Prostate gland (tissue), 2 donors: ENCODE measurements at regions not wholly inside any gene's neighbourhood (a gene's known extent, or its start where the extent isn't known, plus 50 kb on each side); places are given as distances from the start of the nearest gene placed in this dataset.

ENCODE experiments used
- DNase-seq: peaks from one replicate; pipeline ENCODE4 v3.0.0-alpha.2; 2019; ENCODE audit warnings: low spot score
- H3K27ac ChIP-seq, 2 donors: fragments of 200-600 bp; sonication (generic); 2 replicates each; pipeline ENCODE4 v1.5.1; 2017 to 2019
- H3K27me3 ChIP-seq: fragments of 200-600 bp; sonication (generic); replicated peaks from 2 replicates; pipeline ENCODE4 v1.5.1; 2019; ENCODE audit not compliant: insufficient read depth
- H3K36me3 ChIP-seq, 2 donors: fragments of 200-600 bp; sonication (generic); 1 replicate in 1 of 2; 2 replicates in 1 of 2; pipeline versions ENCODE4 v1.5.1 to v1.8.1; 2017 to 2019
- H3K4me1 ChIP-seq: fragments of 200-600 bp; sonication (generic); replicated peaks from 2 replicates; pipeline ENCODE4 v1.5.1; 2019
- H3K4me3 ChIP-seq, 2 donors: fragments of 200-600 bp; sonication (generic); 2 replicates each; pipeline ENCODE4 v1.5.1; 2017 to 2019
- H3K9me3 ChIP-seq: fragments of 200-600 bp; sonication (generic); 2 replicates; pipeline ENCODE4 v1.5.1; 2017
- CTCF ChIP-seq, 4 experiments: fragments of 200-600 bp in 2 of 4; fragments of 450-650 bp in 2 of 4; sonication (generic) in 2 of 4; IDR thresholded peaks; 1 replicate in 3 of 4; 2 replicates in 1 of 4; pipeline ENCODE4 v1.5.1; 2016 to 2019; ENCODE audit warnings: antibody characterized with exemption in 4 of 4, mild to moderate bottlenecking in 2 of 4, moderate library complexity in 2 of 4
- POLR2A ChIP-seq: fragments of 450-650 bp; IDR thresholded peaks from one replicate; pipeline ENCODE4 v1.6.1; 2016; ENCODE audit warnings: antibody characterized with exemption, mild to moderate bottlenecking
- POLR2AphosphoS5 ChIP-seq: sonication (generic); formaldehyde crosslinking; IDR thresholded peaks from one replicate; pipeline ENCODE4 v1.6.1; 2017; ENCODE audit warnings: antibody characterized with exemption
- WGBS: methylation state at CpG from one replicate; pipeline ENCODE4 v1.1.5; 2018; 5-methylcytosine and 5-hydroxymethylcytosine counted together
- intact Hi-C: fragments of 100-400 bp; cut with DNase I; formaldehyde crosslinking; loops from one replicate; pipeline ENCODE4 v1.14.2; 2022

- no peaks in the 10 kb centered on the region for H3K27me3 ChIP-seq
- no peak overlapping the region for H3K4me3 ChIP-seq
- intact Hi-C loops: no loop called here
- H3K4me1 ChIP-seq: no peaks in the 10 kb centered on the region
- H3K9me3 ChIP-seq: no peaks in the 10 kb centered on the region
- TF ChIP-seq CTCF (IDR thresholded peaks at IDR 0.05) (no peak), POLR2AphosphoS5 (no peak), POLR2A (no peak)
- WGBS: 79% methylated on average over 1 of the region's 1 CpG
- no peak for DNase-seq
- H3K36me3 ChIP-seq: no peaks in the 10 kb centered on the region
- H3K27ac ChIP-seq: no peak overlapping the region
Observed at GRCh38 chr2:194323740-194324139, 1333.3 kb upstream of the SLC39A10 start.

GRCh38 chr2:194320520-194320919 lies 1336.5 kb upstream of the SLC39A10 start:
- no peak for TF ChIP-seq CTCF (IDR thresholded peaks at IDR 0.05)
- no peak overlapping the region for H3K27ac ChIP-seq
- no peak overlapping the region for H3K4me3 ChIP-seq
- no peaks in the 10 kb centered on the region for H3K9me3 ChIP-seq
- H3K27me3 ChIP-seq: no peaks in the 10 kb centered on the region
- WGBS: 75% methylated on average over 2 of the region's 2 CpGs
- no peak for DNase-seq
- H3K4me1 ChIP-seq: no peaks in the 10 kb centered on the region
- intact Hi-C loops: no loop called here
- no peaks in the 10 kb centered on the region for H3K36me3 ChIP-seq

GRCh38 chr2:194319222-194319992 lies 1337.6 kb upstream of the SLC39A10 start:
- TF ChIP-seq POLR2A (no peak), CTCF (IDR thresholded peaks at IDR 0.05) (no peak), POLR2AphosphoS5 (no peak)

GRCh38 chr2:194314042-194314441 lies 1343.0 kb upstream of the SLC39A10 start:
- intact Hi-C loops: no loop called here
- Histone ChIP-seq H3K27me3 (no peaks in the 10 kb centered on the region), H3K27ac (no peak overlapping the region), H3K4me3 (no peak overlapping the region), H3K36me3 (no peaks in the 10 kb centered on the region), H3K9me3 (no peaks in the 10 kb centered on the region), H3K4me1 (no peaks in the 10 kb centered on the region)
- 95% methylated on average over 3 of the region's 3 CpGs for WGBS
- no peak for DNase-seq
- no peak for TF ChIP-seq POLR2A

More at GRCh38 chr2:194319222-194319992, 1337.6 kb upstream of the SLC39A10 start:
- Histone ChIP-seq H3K4me1 (no peaks in the 10 kb centered on the region), H3K27ac (no peak overlapping the region), H3K4me3 (no peak overlapping the region), H3K27me3 (no peaks in the 10 kb centered on the region), H3K9me3 (no peaks in the 10 kb centered on the region), H3K36me3 (no peaks in the 10 kb centered on the region)
- no peak for DNase-seq
- intact Hi-C loops: no loop called here
- WGBS: 93% methylated on average over 4 of the region's 4 CpGs

- intact Hi-C loops: no loop called here
- Histone ChIP-seq H3K36me3 (no peaks in the 10 kb centered on the region), H3K27ac (no peak overlapping the region), H3K27me3 (no peaks in the 10 kb centered on the region), H3K4me3 (no peak overlapping the region), H3K9me3 (no peaks in the 10 kb centered on the region), H3K4me1 (no peaks in the 10 kb centered on the region)
- DNase-seq: no peak
- TF ChIP-seq CTCF (IDR thresholded peaks at IDR 0.05) (no peak), POLR2A (no peak), POLR2AphosphoS5 (no peak)
Observed at GRCh38 chr2:194304191-194304590, 1352.8 kb upstream of the SLC39A10 start.
